ENCODE measurements at regions not wholly inside any gene's neighbourhood (a gene's known extent, or its start where the extent isn't known, plus 50 kb on each side); places are given as distances from the start of the nearest gene placed in this dataset.

DNA sequence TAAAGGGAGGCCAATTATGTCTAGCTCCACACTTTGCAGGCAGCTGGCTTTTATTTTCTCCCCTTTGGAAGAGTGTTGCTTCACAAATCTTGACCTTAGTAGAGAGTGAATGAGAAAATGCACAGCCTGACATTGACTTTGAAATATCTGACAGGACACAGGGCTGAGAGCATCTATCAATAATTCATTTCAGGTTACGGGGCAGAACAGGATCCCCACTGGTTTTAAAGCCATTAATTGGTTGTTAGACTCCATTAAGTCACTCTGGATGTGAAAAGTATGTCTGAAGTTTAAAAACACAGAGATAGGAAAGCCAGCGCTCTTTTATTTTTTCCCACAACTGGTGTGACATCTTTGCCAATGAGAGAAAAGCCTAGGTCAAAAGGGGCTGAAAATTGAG is 251.9 kb upstream of the TMC3 start:
- TF ChIP-seq CTCF (conservative IDR thresholded peaks at IDR 0.05; ENCODE audit: low read depth, low read length), result no peak

GRCh38 chr15:81619002-81619401 is 245.0 kb upstream of the TMC3 start:
- DNase-seq (ENCODE audit: low read depth), result no peak
- no peak for TF ChIP-seq CTCF (conservative IDR thresholded peaks at IDR 0.05; ENCODE audit: low read depth, low read length)
- H3K4me3 ChIP-seq (ENCODE audit: low read depth, low read length), result no peak overlapping the region

More for the DNA sequence above, 251.9 kb upstream of the TMC3 start:
- no peak for DNase-seq (ENCODE audit: low read depth)
- H3K4me3 ChIP-seq (ENCODE audit: low read depth, low read length), result no peak overlapping the region

DNA sequence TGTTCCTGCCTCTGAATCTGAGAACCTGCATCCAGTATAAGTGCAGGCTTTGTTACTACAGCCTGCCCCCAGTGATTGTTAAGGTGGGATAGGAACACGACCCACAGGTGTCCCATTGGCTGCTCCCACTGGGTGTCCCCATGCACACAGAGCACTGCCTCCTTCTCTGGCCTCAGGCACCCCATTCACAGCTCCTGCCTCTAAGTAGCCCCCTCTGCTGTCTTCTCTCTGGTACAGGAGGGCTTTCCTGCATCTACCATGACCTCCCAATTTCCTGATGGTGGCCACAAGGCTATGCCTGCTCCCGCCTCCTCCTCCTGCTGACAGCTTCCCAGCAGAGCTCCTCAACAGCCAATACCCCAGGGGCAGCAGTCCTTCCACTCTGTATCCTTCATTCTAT is 238.6 kb upstream of the TMC3 start:
- no peak for DNase-seq (ENCODE audit: low read depth)
- no peak for TF ChIP-seq CTCF (conservative IDR thresholded peaks at IDR 0.05; ENCODE audit: low read depth, low read length)
- no peak overlapping the region for H3K4me3 ChIP-seq (ENCODE audit: low read depth, low read length)

DNA sequence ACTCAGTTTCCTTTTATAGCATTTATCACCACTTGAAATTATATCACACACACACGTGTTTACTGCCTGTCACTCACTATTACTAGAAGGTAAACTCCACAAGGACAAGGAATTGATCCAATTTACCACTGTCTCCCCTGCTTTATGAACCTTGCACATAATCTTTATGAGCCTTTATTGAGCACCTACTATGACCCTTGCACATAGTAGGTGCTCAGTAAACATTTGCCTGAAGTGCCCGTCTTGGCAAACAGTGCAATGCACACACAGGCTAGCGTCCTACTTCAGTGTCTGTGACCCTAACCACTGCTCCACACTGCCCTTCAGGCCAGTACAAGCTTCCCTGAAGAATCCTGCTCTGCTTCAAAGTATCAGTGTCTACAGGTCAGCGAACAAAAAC is 237.7 kb upstream of the TMC3 start:
- no peak overlapping the region for H3K4me3 ChIP-seq (ENCODE audit: low read depth, low read length)
- no peak for TF ChIP-seq CTCF (conservative IDR thresholded peaks at IDR 0.05; ENCODE audit: low read depth, low read length)
- no peak for DNase-seq (ENCODE audit: low read depth)

- DNase-seq (ENCODE audit: low read depth), result no peak
- no peak overlapping the region for H3K4me3 ChIP-seq (ENCODE audit: low read depth, low read length)
- TF ChIP-seq CTCF (conservative IDR thresholded peaks at IDR 0.05; ENCODE audit: low read depth, low read length), result no peak
Observed at GRCh38 chr15:81608309-81608829, 234.4 kb upstream of the TMC3 start.

GRCh38 chr15:81604713-81605112 is 230.7 kb upstream of the TMC3 start:
- H3K4me3 ChIP-seq (ENCODE audit: low read depth, low read length), result no peak overlapping the region
- no peak for DNase-seq (ENCODE audit: low read depth)
- TF ChIP-seq CTCF (conservative IDR thresholded peaks at IDR 0.05; ENCODE audit: low read depth, low read length), result no peak

DNA sequence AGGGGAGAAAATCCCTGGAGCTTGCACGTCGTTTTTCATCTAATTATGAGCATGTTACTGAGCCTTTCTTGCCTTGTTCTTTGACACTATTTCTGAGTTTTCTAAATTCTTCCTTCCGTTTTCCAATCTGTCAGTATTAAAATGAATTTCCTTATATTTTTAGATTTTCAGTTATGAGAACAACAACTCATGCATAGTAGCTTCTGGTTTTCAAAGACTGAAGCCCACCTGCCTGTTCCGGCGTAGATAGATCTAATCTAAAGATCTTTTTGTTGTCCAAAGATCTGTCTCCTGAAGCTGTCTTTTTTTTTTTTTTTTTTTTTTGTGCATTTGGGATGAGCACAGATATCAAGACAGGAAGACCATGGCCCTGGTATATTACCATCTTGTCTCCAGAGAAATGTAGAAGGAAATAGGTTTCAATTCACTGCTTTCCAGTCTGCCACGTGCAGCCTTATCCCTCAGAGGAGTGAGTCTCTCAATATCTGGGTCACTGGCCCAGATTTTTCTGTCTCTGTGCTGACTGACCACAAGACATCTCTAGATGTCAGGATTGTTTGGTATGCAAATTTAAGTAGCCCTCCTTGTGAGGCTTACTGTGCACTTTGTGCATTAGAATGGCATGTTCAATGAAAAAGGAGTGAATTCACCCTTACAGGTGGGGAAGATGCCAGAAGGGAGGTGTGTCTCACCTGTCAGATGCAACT is 222.3 kb upstream of the TMC3 start:
- H3K4me3 ChIP-seq (ENCODE audit: low read depth, low read length), result no peak overlapping the region
- TF ChIP-seq CTCF (conservative IDR thresholded peaks at IDR 0.05; ENCODE audit: low read depth, low read length), result no peak
- no peak for DNase-seq (ENCODE audit: low read depth)

Measured in epithelial cell of proximal tubule (primary cell).